K562 (cell line): ENCODE measurements at regions not wholly inside any gene's neighbourhood (a gene's known extent, or its start where the extent isn't known, plus 50 kb on each side); places are given as distances from the start of the nearest gene placed in this dataset.

Experiments
- BRCA1 ChIP-seq, 2 experiments: fragments of 450-650 bp in 1 of 2; sonication (generic) in 1 of 2; formaldehyde crosslinking in 1 of 2; IDR thresholded peaks; 2 replicates each; pipeline versions ENCODE4 v1.5.0 to v1.6.1; 2017 to 2020; ENCODE audit warnings: mild to moderate bottlenecking in 1 of 2, missing genetic modification reagents in 1 of 2
- CTCF ChIP-seq, 3 experiments: IDR thresholded peaks in 2 of 3; conservative IDR thresholded peaks in 1 of 3; 2 replicates each; pipeline ENCODE4 v1.5.1; 2011 to 2012; ENCODE audit warnings: low read length in 3 of 3, mild to moderate bottlenecking in 3 of 3, control low read depth in 2 of 3, improper control_type of control experiment in 1 of 3, inconsistent platforms in 1 of 3, low read depth in 1 of 3, mixed read lengths in 1 of 3, moderate library complexity in 1 of 3; ENCODE audit not compliant: insufficient read depth in 2 of 3
- HCFC1 ChIP-seq: IDR thresholded peaks from 2 replicates; pipeline ENCODE4 v1.6.1; 2012; ENCODE audit warnings: low read depth, low read length, improper control_type of control experiment
- HINFP ChIP-seq: fragments of 450-650 bp; conservative IDR thresholded peaks from 2 replicates; pipeline ENCODE4 v1.6.1; 2016; ENCODE audit warnings: missing genetic modification characterization, low read depth, mild to moderate bottlenecking, control low read depth, missing compliant biosample characterization
- LEF1 ChIP-seq: fragments of 450-650 bp; IDR thresholded peaks from 2 replicates; pipeline ENCODE4 v1.6.1; 2016; ENCODE audit warnings: mild to moderate bottlenecking
- MAFF ChIP-seq: IDR thresholded peaks from 2 replicates; pipeline ENCODE4 v1.6.1; 2012; ENCODE audit warnings: low read length, improper control_type of control experiment
- PATZ1 ChIP-seq: fragments of 250-450 bp; sonication (Bioruptor Pico); IDR thresholded peaks from 2 replicates; pipeline ENCODE4 v1.5.0; 2020; ENCODE audit warnings: mild to moderate bottlenecking, borderline replicate concordance
- POU5F1 ChIP-seq: fragments of 150-350 bp; IDR thresholded peaks from 2 replicates; pipeline ENCODE4 v1.6.1; 2014; ENCODE audit warnings: borderline replicate concordance, low read length, low read depth, mild to moderate bottlenecking; ENCODE audit not compliant: partially characterized antibody
- SAP30 ChIP-seq: fragments of 200-600 bp; sonication (generic); IDR thresholded peaks from 2 replicates; pipeline ENCODE4 v1.6.1; 2012; ENCODE audit warnings: borderline replicate concordance, low read depth, mild to moderate bottlenecking, moderate library complexity, low read length, control low read depth, inconsistent platforms; ENCODE audit not compliant: insufficient read depth, poor library complexity, severe bottlenecking
- TAF1 ChIP-seq: IDR thresholded peaks from 2 replicates; pipeline ENCODE4 v1.6.1; 2011; ENCODE audit warnings: mild to moderate bottlenecking, low read length, moderate library complexity; ENCODE audit not compliant: insufficient read depth, control insufficient read depth, severe bottlenecking; ENCODE audit errors: extremely low read depth
- ZNF23 ChIP-seq: fragments of 250-450 bp; sonication (Bioruptor Pico); IDR thresholded peaks from 2 replicates; pipeline ENCODE4 v1.4.0; 2020; ENCODE audit warnings: mild to moderate bottlenecking
- TF ChIP-seq, protein P1 (sequence below), 2 experiments: fragments of 450-650 bp; formaldehyde crosslinking in 1 of 2; IDR thresholded peaks; 2 replicates each; pipeline versions ENCODE4 v1.4.0 to v1.6.1; 2014 to 2020; ENCODE audit warnings: mild to moderate bottlenecking in 2 of 2, borderline replicate concordance in 1 of 2, low read depth in 1 of 2
- TF ChIP-seq, protein P2 (sequence below): fragments of 250-450 bp; sonication (Bioruptor Pico); IDR thresholded peaks from 2 replicates; pipeline ENCODE4 v1.8.0; 2022; ENCODE audit warnings: moderate library complexity, mild to moderate bottlenecking, inconsistent platforms

- TF ChIP-seq CTCF (IDR thresholded peaks at IDR 0.05 in 2 of 3, conservative IDR thresholded peaks at IDR 0.05 in 1 of 3; ENCODE audit: insufficient read depth in 2 of 3, low read depth in 1 of 3, low read length in 3 of 3) (no peak), LEF1 (no peak), POU5F1 (no peak), SAP30 (no peak), HINFP (no peak), TAF1 (no peak), MAFF (no peak), BRCA1 (IDR thresholded peaks at IDR 0.05) (no peak), BRCA1 (CRISPR knock-in tag; IDR thresholded peaks at IDR 0.05) (no peak), HCFC1 (no peak), PATZ1 (CRISPR knock-in tag) (no peak), ZNF23 (CRISPR knock-in tag) (no peak)
- TF ChIP-seq, protein P1, sequence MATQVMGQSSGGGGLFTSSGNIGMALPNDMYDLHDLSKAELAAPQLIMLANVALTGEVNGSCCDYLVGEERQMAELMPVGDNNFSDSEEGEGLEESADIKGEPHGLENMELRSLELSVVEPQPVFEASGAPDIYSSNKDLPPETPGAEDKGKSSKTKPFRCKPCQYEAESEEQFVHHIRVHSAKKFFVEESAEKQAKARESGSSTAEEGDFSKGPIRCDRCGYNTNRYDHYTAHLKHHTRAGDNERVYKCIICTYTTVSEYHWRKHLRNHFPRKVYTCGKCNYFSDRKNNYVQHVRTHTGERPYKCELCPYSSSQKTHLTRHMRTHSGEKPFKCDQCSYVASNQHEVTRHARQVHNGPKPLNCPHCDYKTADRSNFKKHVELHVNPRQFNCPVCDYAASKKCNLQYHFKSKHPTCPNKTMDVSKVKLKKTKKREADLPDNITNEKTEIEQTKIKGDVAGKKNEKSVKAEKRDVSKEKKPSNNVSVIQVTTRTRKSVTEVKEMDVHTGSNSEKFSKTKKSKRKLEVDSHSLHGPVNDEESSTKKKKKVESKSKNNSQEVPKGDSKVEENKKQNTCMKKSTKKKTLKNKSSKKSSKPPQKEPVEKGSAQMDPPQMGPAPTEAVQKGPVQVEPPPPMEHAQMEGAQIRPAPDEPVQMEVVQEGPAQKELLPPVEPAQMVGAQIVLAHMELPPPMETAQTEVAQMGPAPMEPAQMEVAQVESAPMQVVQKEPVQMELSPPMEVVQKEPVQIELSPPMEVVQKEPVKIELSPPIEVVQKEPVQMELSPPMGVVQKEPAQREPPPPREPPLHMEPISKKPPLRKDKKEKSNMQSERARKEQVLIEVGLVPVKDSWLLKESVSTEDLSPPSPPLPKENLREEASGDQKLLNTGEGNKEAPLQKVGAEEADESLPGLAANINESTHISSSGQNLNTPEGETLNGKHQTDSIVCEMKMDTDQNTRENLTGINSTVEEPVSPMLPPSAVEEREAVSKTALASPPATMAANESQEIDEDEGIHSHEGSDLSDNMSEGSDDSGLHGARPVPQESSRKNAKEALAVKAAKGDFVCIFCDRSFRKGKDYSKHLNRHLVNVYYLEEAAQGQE (IDR thresholded peaks at IDR 0.05; ENCODE audit: borderline replicate concordance): no peak
- TF ChIP-seq, protein P1 (CRISPR knock-in tag; IDR thresholded peaks at IDR 0.05; ENCODE audit: low read depth): no peak
- TF ChIP-seq, protein P2, sequence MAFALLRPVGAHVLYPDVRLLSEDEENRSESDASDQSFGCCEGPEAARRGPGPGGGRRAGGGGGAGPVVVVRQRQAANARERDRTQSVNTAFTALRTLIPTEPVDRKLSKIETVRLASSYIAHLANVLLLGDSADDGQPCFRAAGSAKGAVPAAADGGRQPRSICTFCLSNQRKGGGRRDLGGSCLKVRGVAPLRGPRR (CRISPR knock-in tag): no peak
Measured at GRCh38 chr3:182440101-182440500, 353.2 kb upstream of the ATP11B start.
